ENCODE measurements at regions not wholly inside any gene's neighbourhood (a gene's known extent, or its start where the extent isn't known, plus 50 kb on each side); places are given as distances from the start of the nearest gene placed in this dataset.

GRCh38 chr11:44426958-44427357, 117.0 kb upstream of the ALX4 start:
- WGBS (ENCODE audit: insufficient coverage), result 89% methylated on average over 11 of the region's 11 CpGs
- peaks cover 61% of the 10 kb centered on the region for H3K27me3 Mint-ChIP-seq
- DNase-seq, result no peak

DNA sequence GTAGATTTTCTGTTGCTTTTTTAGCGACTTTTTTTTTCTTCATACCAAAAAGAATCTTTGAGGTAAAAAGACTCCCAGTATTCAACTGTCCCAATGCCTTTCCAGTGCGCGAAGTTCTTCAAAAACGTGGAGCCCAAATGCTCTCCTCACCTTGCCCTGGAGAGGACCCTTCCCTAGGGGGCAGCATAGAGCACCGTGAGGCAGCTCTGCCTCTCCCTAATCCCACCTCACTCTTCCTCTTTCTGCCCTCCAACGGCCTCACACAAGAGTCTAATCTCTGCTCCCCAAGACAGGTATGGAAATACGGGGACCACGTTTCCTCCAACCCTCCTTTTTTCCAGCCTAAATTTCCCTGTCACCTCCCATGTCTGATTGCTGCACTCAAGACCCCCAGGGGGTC, 117.5 kb upstream of the ALX4 start:
- Mint-ChIP-seq H3K4me1 (no peaks in the 10 kb centered on the region), H3K4me3 (no peak overlapping the region), H3K27ac (no peak overlapping the region), H3K9me3 (ENCODE audit: insufficient read depth) (no peaks in the 10 kb centered on the region), H3K27me3 (peaks cover 56% of the 10 kb centered on the region)
- no peaks in the 10 kb centered on the region for H3K4me1 ChIP-seq (ENCODE audit: control insufficient read depth in 2 of 2, insufficient read depth in 2 of 2, low read length in 2 of 2)
- H2AFZ ChIP-seq (ENCODE audit: insufficient read depth, low read depth, low read length, poor library complexity, severe bottlenecking), result no peak overlapping the region
- H3K9me3 ChIP-seq (ENCODE audit: control extremely low read depth in 1 of 3, control insufficient read depth in 2 of 3, insufficient read depth in 1 of 3, low read length in 2 of 3), result no peaks in the 10 kb centered on the region
- peaks cover 0 to 24% (median 2%) of the 10 kb centered on the region in 4 experiments for H3K27me3 ChIP-seq (replicated peaks in 1 of 4; ENCODE audit: control extremely low read depth in 1 of 4, control insufficient read depth in 3 of 4, insufficient read depth in 4 of 4, low read length in 3 of 4)
- ChIA-PET CTCF (no interaction called here), POLR2A (no interaction called here)
- no peaks in the 10 kb centered on the region for H3K36me3 ChIP-seq (replicated peaks in 1 of 2; ENCODE audit: control extremely low read depth in 1 of 2, control insufficient read depth in 1 of 2, extremely low read depth in 1 of 2, insufficient read depth in 2 of 2, low read length in 1 of 2)
- H3K27ac ChIP-seq (ENCODE audit: low read length in 2 of 2), result no peak overlapping the region
- WGBS (ENCODE audit: insufficient coverage), result 36% methylated on average over 6 of the region's 8 CpGs
- DNase-seq (no peak), ATAC-seq (ENCODE audit: low read depth) (no peak)
- no peak overlapping the region for H3K4me2 ChIP-seq (replicated peaks; ENCODE audit: low read depth, low read length, poor library complexity, severe bottlenecking)
- no peak overlapping the region for H3K4me3 ChIP-seq (ENCODE audit: control extremely low read depth in 1 of 5, extremely low read depth in 1 of 5, insufficient read depth in 1 of 5, low read depth in 2 of 5, low read length in 4 of 5)
- intact Hi-C loops (cut with micrococcal nuclease), result no loop called here
- H3K9ac ChIP-seq (ENCODE audit: low read length), result no peak overlapping the region
- no peaks in the 10 kb centered on the region for H3K79me2 ChIP-seq (ENCODE audit: control insufficient read depth, insufficient read depth, low read length)
- H4K20me1 ChIP-seq (ENCODE audit: control insufficient read depth, insufficient read depth, low read length, poor library complexity, severe bottlenecking), result no peaks in the 10 kb centered on the region
- TF ChIP-seq, protein P1, sequence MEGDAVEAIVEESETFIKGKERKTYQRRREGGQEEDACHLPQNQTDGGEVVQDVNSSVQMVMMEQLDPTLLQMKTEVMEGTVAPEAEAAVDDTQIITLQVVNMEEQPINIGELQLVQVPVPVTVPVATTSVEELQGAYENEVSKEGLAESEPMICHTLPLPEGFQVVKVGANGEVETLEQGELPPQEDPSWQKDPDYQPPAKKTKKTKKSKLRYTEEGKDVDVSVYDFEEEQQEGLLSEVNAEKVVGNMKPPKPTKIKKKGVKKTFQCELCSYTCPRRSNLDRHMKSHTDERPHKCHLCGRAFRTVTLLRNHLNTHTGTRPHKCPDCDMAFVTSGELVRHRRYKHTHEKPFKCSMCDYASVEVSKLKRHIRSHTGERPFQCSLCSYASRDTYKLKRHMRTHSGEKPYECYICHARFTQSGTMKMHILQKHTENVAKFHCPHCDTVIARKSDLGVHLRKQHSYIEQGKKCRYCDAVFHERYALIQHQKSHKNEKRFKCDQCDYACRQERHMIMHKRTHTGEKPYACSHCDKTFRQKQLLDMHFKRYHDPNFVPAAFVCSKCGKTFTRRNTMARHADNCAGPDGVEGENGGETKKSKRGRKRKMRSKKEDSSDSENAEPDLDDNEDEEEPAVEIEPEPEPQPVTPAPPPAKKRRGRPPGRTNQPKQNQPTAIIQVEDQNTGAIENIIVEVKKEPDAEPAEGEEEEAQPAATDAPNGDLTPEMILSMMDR (IDR thresholded peaks at IDR 0.05), result peak; percentile 12
- no peak for TF ChIP-seq EZH2 (IDR thresholded peaks at IDR 0.05; ENCODE audit: borderline replicate concordance, insufficient read depth, low read depth, low read length, poor library complexity, severe bottlenecking)

More at GRCh38 chr11:44426958-44427357, 117.0 kb upstream of the ALX4 start:
- peaks cover 0 to 24% (median 2%) of the 10 kb centered on the region in 4 experiments for H3K27me3 ChIP-seq (replicated peaks in 1 of 4; ENCODE audit: control extremely low read depth in 1 of 4, control insufficient read depth in 3 of 4, insufficient read depth in 4 of 4, low read length in 3 of 4)
- H2AFZ ChIP-seq (ENCODE audit: insufficient read depth, low read depth, low read length, poor library complexity, severe bottlenecking), result no peak overlapping the region
- no peak overlapping the region for H3K4me3 ChIP-seq (ENCODE audit: control extremely low read depth in 1 of 5, extremely low read depth in 1 of 5, insufficient read depth in 1 of 5, low read depth in 2 of 5, low read length in 4 of 5)
- ChIA-PET CTCF (no interaction called here), POLR2A (no interaction called here)
- no peak overlapping the region for H3K27ac Mint-ChIP-seq
- H3K4me1 ChIP-seq (ENCODE audit: control insufficient read depth in 2 of 2, insufficient read depth in 2 of 2, low read length in 2 of 2), result no peaks in the 10 kb centered on the region
- H3K9me3 ChIP-seq (ENCODE audit: control extremely low read depth in 1 of 3, control insufficient read depth in 2 of 3, insufficient read depth in 1 of 3, low read length in 2 of 3), result no peaks in the 10 kb centered on the region
- no peaks in the 10 kb centered on the region for H3K4me1 Mint-ChIP-seq
- no peak overlapping the region for H3K27ac ChIP-seq (ENCODE audit: low read length in 2 of 2)
- no peak for ATAC-seq (ENCODE audit: low read depth)
- H3K9me3 Mint-ChIP-seq (ENCODE audit: insufficient read depth), result no peaks in the 10 kb centered on the region
- intact Hi-C loops (cut with micrococcal nuclease), result no loop called here
- no peak overlapping the region for H3K4me2 ChIP-seq (replicated peaks; ENCODE audit: low read depth, low read length, poor library complexity, severe bottlenecking)
- no peaks in the 10 kb centered on the region for H3K79me2 ChIP-seq (ENCODE audit: control insufficient read depth, insufficient read depth, low read length)
- TF ChIP-seq EZH2 (IDR thresholded peaks at IDR 0.05; ENCODE audit: borderline replicate concordance, insufficient read depth, low read depth, low read length, poor library complexity, severe bottlenecking), result no peak
- no peak overlapping the region for H3K4me3 Mint-ChIP-seq
- no peaks in the 10 kb centered on the region for H3K36me3 ChIP-seq (replicated peaks in 1 of 2; ENCODE audit: control extremely low read depth in 1 of 2, control insufficient read depth in 1 of 2, extremely low read depth in 1 of 2, insufficient read depth in 2 of 2, low read length in 1 of 2)
- H4K20me1 ChIP-seq (ENCODE audit: control insufficient read depth, insufficient read depth, low read length, poor library complexity, severe bottlenecking), result no peaks in the 10 kb centered on the region
- H3K9ac ChIP-seq (ENCODE audit: low read length), result no peak overlapping the region
